T-helper 22 cell (primary cell): ENCODE measurements at regions not wholly inside any gene's neighbourhood (a gene's known extent, or its start where the extent isn't known, plus 50 kb on each side); places are given as distances from the start of the nearest gene placed in this dataset.
A peak's percentile ranks its signal among the peaks of the same experiment; 100 is the strongest.

Source experiments
- DNase-seq: peaks from one replicate; pipeline ENCODE4 v3.0.0-alpha.2; 2020; ENCODE audit warnings: low read depth

DNA sequence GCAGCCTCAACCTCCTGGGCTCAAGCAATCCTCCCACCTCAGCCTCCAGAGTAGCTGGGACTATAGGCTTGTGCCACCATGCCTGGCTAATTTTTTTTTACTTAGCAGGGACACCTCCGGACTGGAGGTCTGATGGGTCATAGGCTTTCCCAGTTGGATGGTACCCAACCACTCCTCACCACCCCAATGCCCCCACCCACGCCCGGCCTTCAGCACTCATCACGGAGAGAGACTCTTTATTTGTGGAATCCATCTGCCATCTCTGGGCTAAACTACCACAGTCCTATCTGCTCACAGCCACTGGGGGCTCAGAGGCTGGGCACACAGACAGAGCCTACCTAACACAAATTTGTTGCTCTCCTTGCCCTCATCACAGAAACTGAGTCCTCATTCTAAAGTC, 58.3 kb upstream of the STXBP1 start:
- no peak for DNase-seq

- DNase-seq, result no peak
These were observed 56.9 kb upstream of the STXBP1 start for GRCh38 chr9:127554966-127555839.

DNA sequence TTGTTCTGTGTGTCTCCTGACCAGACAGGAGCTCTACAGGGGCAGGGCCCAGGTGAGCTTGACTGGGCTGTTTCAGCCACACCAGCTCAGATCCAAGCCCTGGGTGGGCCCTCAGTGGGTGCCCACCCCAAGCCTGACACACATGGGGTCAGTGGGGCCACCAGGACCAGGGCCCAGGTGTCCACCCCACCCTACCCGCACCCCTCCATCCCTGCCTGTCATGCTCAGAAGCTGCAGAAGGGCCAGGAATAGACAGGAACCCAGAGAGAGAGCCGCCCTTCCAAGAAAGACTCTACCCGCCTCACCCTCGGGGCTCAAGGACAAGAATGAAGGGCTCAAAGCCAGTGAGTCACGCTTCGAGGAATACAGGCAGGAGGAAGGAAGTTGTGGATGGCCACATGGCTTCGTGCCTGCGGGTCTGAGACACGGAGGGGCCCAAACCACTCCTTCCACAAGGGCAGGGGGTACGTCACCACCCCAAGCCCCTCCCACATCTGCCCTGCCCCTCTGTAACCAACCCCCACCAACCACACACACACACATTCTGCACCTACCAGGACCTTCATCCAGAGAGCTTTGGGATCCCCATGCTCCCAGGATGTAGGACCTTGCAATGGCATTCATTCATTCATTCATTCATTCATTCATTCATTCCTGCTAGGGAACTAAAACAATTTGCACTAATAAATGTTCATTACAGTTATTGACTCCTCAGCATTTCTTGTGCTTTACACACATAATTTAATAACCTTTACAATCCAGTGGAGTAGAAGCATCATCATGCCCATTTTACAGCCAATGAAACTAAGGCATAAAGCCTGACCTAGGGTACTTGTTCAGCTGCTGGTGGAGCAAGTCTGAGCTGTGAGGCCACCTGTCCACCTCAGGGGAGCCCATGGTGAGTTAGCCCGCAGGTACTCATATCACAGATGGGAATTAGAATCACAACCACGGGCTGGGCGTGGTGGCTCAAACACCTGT, 55.9 kb upstream of the STXBP1 start:
- peak; percentile 65 for DNase-seq

DNA sequence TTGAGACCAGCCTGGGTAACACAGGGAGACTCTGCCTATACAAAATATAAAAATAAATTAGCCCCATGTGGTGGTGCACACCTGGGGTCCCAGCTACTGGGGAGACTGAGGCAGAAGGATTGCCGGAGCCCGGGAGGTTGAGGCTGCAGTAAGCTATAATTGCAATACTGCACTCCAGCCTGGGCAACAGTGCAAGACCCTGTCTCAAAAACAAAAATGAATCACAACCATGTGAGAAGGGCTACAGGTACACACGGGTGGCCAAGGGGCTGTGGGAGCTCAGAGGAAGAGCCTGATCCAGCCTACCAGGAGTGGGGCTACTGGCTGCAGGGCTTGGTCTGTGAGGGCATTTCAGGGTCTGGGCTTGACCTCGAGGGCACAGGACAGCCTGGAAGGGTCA, 55.2 kb upstream of the STXBP1 start:
- no peak for DNase-seq

DNA sequence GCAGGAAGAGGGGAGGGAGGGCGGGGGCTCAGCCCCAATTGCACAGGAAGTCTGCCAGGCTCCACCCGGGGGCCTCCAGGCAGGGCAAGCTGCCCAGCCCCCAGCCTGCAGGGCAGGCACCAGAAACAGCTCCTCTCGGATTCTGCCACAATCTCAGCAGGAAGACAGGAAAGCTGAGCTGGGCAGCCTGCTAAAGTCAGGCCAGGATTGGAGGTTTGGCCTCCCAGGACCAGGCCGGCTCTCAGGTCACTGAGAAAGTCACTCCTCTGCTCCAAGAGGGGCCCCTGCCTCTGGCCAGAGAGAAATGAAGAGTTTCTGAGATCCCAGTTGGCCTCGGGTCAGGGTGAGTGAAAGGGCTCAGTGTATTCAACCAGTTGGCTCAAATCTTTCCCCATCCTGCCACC, 54.6 kb upstream of the STXBP1 start:
- DNase-seq, result no peak

DNA sequence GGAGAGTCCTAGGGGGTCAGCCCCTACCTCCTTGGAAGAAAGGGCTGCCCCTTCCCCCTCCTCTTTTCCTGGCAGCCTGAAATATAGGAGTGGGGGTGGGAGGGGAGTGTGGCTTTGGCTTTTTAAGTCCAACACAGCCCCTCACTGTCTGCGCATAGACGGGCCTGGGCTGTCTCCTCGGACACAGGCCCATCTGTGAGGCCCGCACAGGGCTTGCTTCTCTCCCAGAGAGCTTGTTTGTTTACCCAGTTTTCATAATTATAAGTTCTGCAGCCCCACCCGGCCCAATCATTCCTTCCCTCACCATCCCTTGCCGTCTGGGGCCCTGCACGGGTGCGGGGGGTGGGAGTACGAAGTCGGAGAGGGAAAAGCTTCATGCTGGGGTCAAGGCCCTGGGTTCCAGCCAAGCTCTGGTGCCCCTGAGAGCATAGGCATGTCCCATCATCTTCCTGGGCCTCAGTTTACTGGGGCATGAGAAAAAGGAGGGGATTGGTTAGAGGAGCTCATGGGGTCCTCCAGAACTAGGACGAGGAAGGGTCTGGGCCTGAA, 54.0 kb upstream of the STXBP1 start:
- no peak for DNase-seq

DNA sequence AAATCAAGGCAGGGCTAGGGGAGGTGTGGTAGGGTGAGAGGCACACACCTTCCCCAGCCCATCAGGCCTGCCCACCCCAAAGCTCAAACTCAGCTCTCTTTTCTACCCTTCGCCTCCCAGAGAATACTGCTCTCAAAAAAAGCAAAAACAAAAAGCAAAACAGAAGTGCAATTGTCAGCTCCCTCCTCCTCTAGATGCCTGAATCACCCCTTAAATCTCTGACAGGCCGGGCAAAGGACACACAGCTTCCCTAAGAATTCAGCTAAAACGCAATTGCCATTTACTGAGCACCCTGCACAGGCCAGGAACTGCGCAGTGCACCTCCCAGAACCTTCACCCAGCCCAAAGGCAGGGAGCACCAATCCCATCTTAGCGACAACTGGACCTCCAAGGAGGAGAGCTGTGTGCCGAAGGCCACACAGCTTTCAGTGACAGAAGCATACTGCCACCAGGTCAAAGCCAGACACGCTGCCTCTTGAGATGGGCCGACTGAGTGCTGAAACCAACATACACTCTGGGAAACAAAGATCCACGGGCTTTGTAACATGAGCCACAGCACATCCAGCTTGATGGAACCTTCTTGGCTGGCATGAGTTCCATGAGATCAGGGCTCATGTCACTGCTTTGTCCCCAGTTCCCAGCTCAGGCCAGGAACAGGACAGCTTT, 53.4 kb upstream of the STXBP1 start:
- no peak for DNase-seq

- no peak for DNase-seq
These were observed 52.8 kb upstream of the STXBP1 start for GRCh38 chr9:127559247-127559680.

GRCh38 chr9:127561491-127562278, 50.4 kb upstream of the STXBP1 start:
- DNase-seq, result no peak
